ENCODE measurements at regions not wholly inside any gene's neighbourhood (a gene's known extent, or its start where the extent isn't known, plus 50 kb on each side); places are given as distances from the start of the nearest gene placed in this dataset.

- H3K4me1 ChIP-seq (ENCODE audit: control insufficient read depth in 4 of 4, insufficient read depth in 4 of 4, low read length in 3 of 4), result no peaks in the 10 kb centered on the region
- H3K27me3 ChIP-seq (ENCODE audit: control insufficient read depth in 4 of 4, insufficient read depth in 4 of 4, low read length in 3 of 4), result no peaks in the 10 kb centered on the region
- no peak overlapping the region for H3K4me3 ChIP-seq (ENCODE audit: low read depth in 1 of 3, low read length in 3 of 3)
- no peaks in the 10 kb centered on the region for H3K36me3 ChIP-seq (ENCODE audit: control insufficient read depth in 4 of 4, insufficient read depth in 3 of 4, low read depth in 1 of 4, low read length in 3 of 4)
- WGBS, result 66% methylated on average over 4 of the region's 4 CpGs
- no peak for DNase-seq (ENCODE audit: low spot score)
- no peaks in the 10 kb centered on the region for H3K9me3 ChIP-seq (ENCODE audit: control insufficient read depth in 4 of 4, low read length in 3 of 4)
- H3K9ac ChIP-seq (ENCODE audit: low read depth in 1 of 2, low read length in 2 of 2), result no peak overlapping the region
- H3K27ac ChIP-seq (ENCODE audit: low read depth in 1 of 2, low read length in 2 of 2), result no peak overlapping the region
- TF ChIP-seq MAX (IDR thresholded peaks at IDR 0.05) (no peak), NR2F2 (IDR thresholded peaks at IDR 0.05) (no peak), JUND (IDR thresholded peaks at IDR 0.05) (no peak), FOXA1 (IDR thresholded peaks at IDR 0.05) (no peak), ATF3 (IDR thresholded peaks at IDR 0.05) (no peak), SP1 (IDR thresholded peaks at IDR 0.05) (no peak), REST (IDR thresholded peaks at IDR 0.05) (no peak), YY1 (IDR thresholded peaks at IDR 0.05) (no peak), CTCF (IDR thresholded peaks at IDR 0.05; ENCODE audit: low read depth, low read length, missing input control) (no peak), RXRA (IDR thresholded peaks at IDR 0.05) (no peak), EGR1 (IDR thresholded peaks at IDR 0.05; ENCODE audit: low read depth in 2 of 2) (no peak), ZBTB33 (IDR thresholded peaks at IDR 0.05) (no peak), HNF4A (conservative IDR thresholded peaks at IDR 0.05) (no peak), GABPA (IDR thresholded peaks at IDR 0.05 in 1 of 2, conservative IDR thresholded peaks at IDR 0.05 in 1 of 2) (no peak), RAD21 (IDR thresholded peaks at IDR 0.05) (no peak), FOXA2 (IDR thresholded peaks at IDR 0.05) (no peak), TAF1 (conservative IDR thresholded peaks at IDR 0.05) (no peak)
Observed at GRCh38 chr11:112459001-112459400, 198.3 kb upstream of the PLET1 start.

- WGBS, result 85% methylated on average over 5 of the region's 5 CpGs
- no peak for DNase-seq (ENCODE audit: low spot score)
- no peak for TF ChIP-seq GABPA (IDR thresholded peaks at IDR 0.05 in 1 of 2, conservative IDR thresholded peaks at IDR 0.05 in 1 of 2)
- TF ChIP-seq ZBTB33 (IDR thresholded peaks at IDR 0.05), result no peak
- TF ChIP-seq MAX (IDR thresholded peaks at IDR 0.05), result no peak
- no peak for TF ChIP-seq NR2F2 (IDR thresholded peaks at IDR 0.05)
- no peak for TF ChIP-seq RXRA (IDR thresholded peaks at IDR 0.05)
- TF ChIP-seq EGR1 (IDR thresholded peaks at IDR 0.05; ENCODE audit: low read depth in 2 of 2), result no peak
- no peak for TF ChIP-seq CTCF (IDR thresholded peaks at IDR 0.05; ENCODE audit: low read depth, low read length, missing input control)
- TF ChIP-seq SP1 (IDR thresholded peaks at IDR 0.05), result no peak
Observed at GRCh38 chr11:112460141-112460540, 199.5 kb upstream of the PLET1 start.

More at GRCh38 chr11:112460141-112460540, 199.5 kb upstream of the PLET1 start:
- no peak overlapping the region for H3K4me3 ChIP-seq (ENCODE audit: low read depth in 1 of 3, low read length in 3 of 3)
- no peaks in the 10 kb centered on the region for H3K4me1 ChIP-seq (ENCODE audit: control insufficient read depth in 4 of 4, insufficient read depth in 4 of 4, low read length in 3 of 4)
- H3K27me3 ChIP-seq (ENCODE audit: control insufficient read depth in 4 of 4, insufficient read depth in 4 of 4, low read length in 3 of 4), result no peaks in the 10 kb centered on the region
- H3K9me3 ChIP-seq (ENCODE audit: control insufficient read depth in 4 of 4, low read length in 3 of 4), result no peaks in the 10 kb centered on the region
- no peaks in the 10 kb centered on the region for H3K36me3 ChIP-seq (ENCODE audit: control insufficient read depth in 4 of 4, insufficient read depth in 3 of 4, low read depth in 1 of 4, low read length in 3 of 4)
- no peak overlapping the region for H3K9ac ChIP-seq (ENCODE audit: low read depth in 1 of 2, low read length in 2 of 2)
- no peak overlapping the region for H3K27ac ChIP-seq (ENCODE audit: low read depth in 1 of 2, low read length in 2 of 2)

Data from liver (tissue), 8 donors.